Right atrium auricular region (tissue), 2 donors: ENCODE measurements at regions not wholly inside any gene's neighbourhood (a gene's known extent, or its start where the extent isn't known, plus 50 kb on each side); places are given as distances from the start of the nearest gene placed in this dataset.

Experiments
- DNase-seq: peaks from one replicate; pipeline ENCODE4 v3.0.0-alpha.2; 2019; ENCODE audit warnings: low spot score
- H3K27ac ChIP-seq, 2 donors: fragments of 200-600 bp; sonication (generic); 1 replicate in 1 of 2; 2 replicates in 1 of 2; pipeline ENCODE4 v1.5.1; 2016 to 2019
- H3K27me3 ChIP-seq, 2 donors: fragments of 200-600 bp; sonication (generic); one replicate each; pipeline versions ENCODE4 v1.5.1 to v1.6.0; 2017 to 2019
- H3K36me3 ChIP-seq: fragments of 200-600 bp; sonication (generic); one replicate; pipeline ENCODE4 v1.5.1; 2016
- H3K4me1 ChIP-seq, 2 donors: fragments of 200-600 bp; sonication (generic); one replicate each; pipeline versions ENCODE4 v1.5.1 to v1.6.0; 2017 to 2019
- H3K4me3 ChIP-seq, 2 donors: fragments of 200-600 bp; sonication (generic); 1 replicate in 1 of 2; 2 replicates in 1 of 2; pipeline ENCODE4 v1.5.1; 2017 to 2019; ENCODE audit warnings: mild to moderate bottlenecking in 1 of 2, moderate library complexity in 1 of 2
- H3K9me3 ChIP-seq, 2 donors: fragments of 200-600 bp; sonication (generic); one replicate each; pipeline ENCODE4 v1.5.1; 2019
- TF ChIP-seq, protein P1 (sequence below), 2 donors: fragments of 200-600 bp; sonication (generic); IDR thresholded peaks; one replicate each; pipeline ENCODE4 v1.5.1; 2019; ENCODE audit warnings: antibody characterized with exemption in 2 of 2

DNA sequence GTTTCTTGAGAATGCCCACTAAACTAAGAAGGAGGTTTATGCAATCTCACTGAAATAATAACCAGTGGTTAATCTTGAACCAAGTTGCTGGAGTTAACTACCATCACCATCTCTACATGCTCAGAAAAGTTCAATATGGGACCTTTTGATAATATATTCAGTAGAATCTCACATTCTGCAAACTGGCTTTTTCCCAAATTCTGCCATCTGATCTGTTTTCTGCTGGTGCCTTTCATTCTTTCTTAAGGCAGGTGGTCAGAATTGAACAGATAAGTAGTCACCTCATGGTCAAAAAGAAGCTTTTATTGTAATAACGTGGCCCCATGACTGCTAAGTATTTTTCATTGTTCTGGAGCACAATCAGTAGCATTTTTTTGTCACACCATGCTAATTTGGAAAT, 229.0 kb upstream of the GK2 start:
- H3K4me3 ChIP-seq = no peak overlapping the region
- H3K4me1 ChIP-seq = no peaks in the 10 kb centered on the region
- no peaks in the 10 kb centered on the region for H3K36me3 ChIP-seq
- H3K9me3 ChIP-seq = no peaks in the 10 kb centered on the region
- no peaks in the 10 kb centered on the region for H3K27me3 ChIP-seq
- TF ChIP-seq, protein P1, sequence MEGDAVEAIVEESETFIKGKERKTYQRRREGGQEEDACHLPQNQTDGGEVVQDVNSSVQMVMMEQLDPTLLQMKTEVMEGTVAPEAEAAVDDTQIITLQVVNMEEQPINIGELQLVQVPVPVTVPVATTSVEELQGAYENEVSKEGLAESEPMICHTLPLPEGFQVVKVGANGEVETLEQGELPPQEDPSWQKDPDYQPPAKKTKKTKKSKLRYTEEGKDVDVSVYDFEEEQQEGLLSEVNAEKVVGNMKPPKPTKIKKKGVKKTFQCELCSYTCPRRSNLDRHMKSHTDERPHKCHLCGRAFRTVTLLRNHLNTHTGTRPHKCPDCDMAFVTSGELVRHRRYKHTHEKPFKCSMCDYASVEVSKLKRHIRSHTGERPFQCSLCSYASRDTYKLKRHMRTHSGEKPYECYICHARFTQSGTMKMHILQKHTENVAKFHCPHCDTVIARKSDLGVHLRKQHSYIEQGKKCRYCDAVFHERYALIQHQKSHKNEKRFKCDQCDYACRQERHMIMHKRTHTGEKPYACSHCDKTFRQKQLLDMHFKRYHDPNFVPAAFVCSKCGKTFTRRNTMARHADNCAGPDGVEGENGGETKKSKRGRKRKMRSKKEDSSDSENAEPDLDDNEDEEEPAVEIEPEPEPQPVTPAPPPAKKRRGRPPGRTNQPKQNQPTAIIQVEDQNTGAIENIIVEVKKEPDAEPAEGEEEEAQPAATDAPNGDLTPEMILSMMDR (IDR thresholded peaks at IDR 0.05) = no peak
- no peak for DNase-seq
- H3K27ac ChIP-seq = no peak overlapping the region

DNA sequence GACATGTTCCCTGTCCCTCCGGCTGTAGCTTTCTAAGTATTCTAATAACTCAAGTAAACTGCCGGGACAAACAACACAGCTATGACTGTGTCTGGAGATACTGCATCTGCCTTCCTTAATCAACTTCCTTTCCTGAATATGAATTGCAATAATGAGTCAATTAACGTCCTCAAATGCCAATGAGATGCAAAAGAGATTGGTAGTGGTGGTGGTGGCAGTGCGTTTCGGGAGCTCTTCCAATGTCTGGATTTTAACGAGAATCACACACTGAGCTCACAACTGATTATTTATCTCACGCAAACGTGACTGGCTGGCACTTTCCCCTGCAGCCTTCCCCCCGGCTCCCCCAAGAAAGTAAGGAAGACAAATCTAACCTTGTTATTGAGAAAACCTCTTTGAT, 226.1 kb upstream of the GK2 start:
- Histone ChIP-seq H3K27me3 (no peaks in the 10 kb centered on the region), H3K36me3 (no peaks in the 10 kb centered on the region), H3K9me3 (no peaks in the 10 kb centered on the region)

DNA sequence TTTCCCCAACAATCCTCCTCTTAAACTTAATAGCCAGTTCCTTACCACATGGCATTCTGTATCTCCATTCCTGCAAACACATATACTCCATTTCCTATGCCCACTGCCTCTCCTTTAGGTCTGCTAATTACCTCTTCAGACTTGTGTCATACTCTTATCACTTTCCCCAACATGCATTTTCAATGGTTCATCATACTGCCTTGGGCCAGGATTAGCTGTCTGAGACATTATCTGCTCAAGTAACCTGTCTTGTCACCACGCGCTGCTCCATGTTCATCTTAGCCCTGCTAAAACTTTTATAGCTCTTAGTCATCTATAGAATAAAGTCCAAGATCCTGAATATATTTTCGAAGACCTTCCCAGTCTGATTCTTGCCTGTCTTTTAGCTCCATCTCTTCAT, 224.1 kb upstream of the GK2 start:
- Histone ChIP-seq H3K9me3 (no peaks in the 10 kb centered on the region), H3K27ac (no peak overlapping the region), H3K36me3 (no peaks in the 10 kb centered on the region), H3K4me1 (no peaks in the 10 kb centered on the region), H3K4me3 (no peak overlapping the region), H3K27me3 (no peaks in the 10 kb centered on the region)
- no peak for DNase-seq
- TF ChIP-seq, protein P1 (IDR thresholded peaks at IDR 0.05) = no peak

More for the DNA sequence above, 226.1 kb upstream of the GK2 start:
- TF ChIP-seq, protein P1 (IDR thresholded peaks at IDR 0.05) = no peak
- no peak overlapping the region for H3K4me3 ChIP-seq
- no peaks in the 10 kb centered on the region for H3K4me1 ChIP-seq
- DNase-seq = no peak
- no peak overlapping the region for H3K27ac ChIP-seq

DNA sequence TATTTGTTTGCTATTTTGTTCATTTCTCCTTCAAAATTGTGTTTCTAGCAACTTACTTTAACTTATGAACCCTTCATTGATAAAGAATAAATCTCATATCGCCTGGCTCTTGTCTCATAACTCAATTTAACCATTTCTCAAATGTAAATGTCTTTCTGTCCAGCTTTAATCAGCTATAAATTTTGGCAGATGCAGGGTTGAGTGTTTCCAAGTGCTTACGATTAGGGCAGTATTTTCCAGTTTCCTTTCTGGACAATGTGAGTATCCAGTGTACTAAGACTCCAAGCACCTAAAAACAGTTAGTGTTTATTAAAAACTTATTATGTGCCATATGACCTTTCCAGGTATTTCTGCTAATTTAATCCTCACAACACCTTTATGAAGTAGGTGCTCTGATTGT, 218.6 kb upstream of the GK2 start:
- H3K27ac ChIP-seq = peak overlapping the region in 1 of 2 donors; percentile 19
- H3K27me3 ChIP-seq = no peaks in the 10 kb centered on the region
- TF ChIP-seq, protein P1 (IDR thresholded peaks at IDR 0.05) = no peak
- no peaks in the 10 kb centered on the region for H3K9me3 ChIP-seq
- peaks cover 0 to 7% of the 10 kb centered on the region in 2 donors for H3K4me1 ChIP-seq
- no peak overlapping the region for H3K4me3 ChIP-seq
- H3K36me3 ChIP-seq = no peaks in the 10 kb centered on the region
- DNase-seq = no peak

DNA sequence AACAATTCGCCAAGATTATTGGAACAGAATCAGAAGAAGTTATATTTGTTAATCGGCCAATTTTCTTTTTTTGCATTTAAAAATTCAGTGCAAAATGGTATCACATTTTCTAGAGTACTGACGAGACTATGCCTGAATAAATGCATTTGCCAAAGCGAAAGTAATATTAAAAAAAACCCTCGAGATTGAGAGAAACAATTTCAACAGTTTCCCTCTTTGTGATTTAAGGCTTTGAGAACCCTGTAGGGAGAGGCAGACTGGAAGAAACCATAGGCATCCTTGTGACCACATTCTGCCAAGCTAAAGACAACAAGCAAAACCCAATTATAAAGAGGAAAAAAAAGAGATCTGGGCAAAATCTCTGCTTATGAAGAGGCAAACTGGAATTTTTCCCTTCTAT, 218.1 kb upstream of the GK2 start:
- H3K4me3 ChIP-seq = peak overlapping the region in 1 of 2 donors; percentile 6

GRCh38 chr4:79625361-79625760, 217.3 kb upstream of the GK2 start:
- TF ChIP-seq, protein P1 (IDR thresholded peaks at IDR 0.05) = no peak
- no peak for DNase-seq
- no peak overlapping the region for H3K27ac ChIP-seq
- H3K4me3 ChIP-seq = no peak overlapping the region
- peaks cover 0 to 7% of the 10 kb centered on the region in 2 donors for H3K4me1 ChIP-seq
- no peaks in the 10 kb centered on the region for H3K27me3 ChIP-seq
- no peaks in the 10 kb centered on the region for H3K36me3 ChIP-seq
- H3K9me3 ChIP-seq = no peaks in the 10 kb centered on the region

More for the DNA sequence above, 218.1 kb upstream of the GK2 start:
- peaks cover 0 to 7% of the 10 kb centered on the region in 2 donors for H3K4me1 ChIP-seq
- no peaks in the 10 kb centered on the region for H3K9me3 ChIP-seq
- no peaks in the 10 kb centered on the region for H3K27me3 ChIP-seq
- H3K27ac ChIP-seq = peak overlapping the region in 1 of 2 donors; percentile 19
- TF ChIP-seq, protein P1 (IDR thresholded peaks at IDR 0.05) = no peak
- no peaks in the 10 kb centered on the region for H3K36me3 ChIP-seq
- DNase-seq = no peak
